HG03159 (cell line): ENCODE measurements at regions not wholly inside any gene's neighbourhood (a gene's known extent, or its start where the extent isn't known, plus 50 kb on each side); places are given as distances from the start of the nearest gene placed in this dataset.
"Not testable (repeated sequence)": the region's sequence is repeated elsewhere in the genome, so short reads cannot be mapped to it uniquely, and the experiment has no call there.

ENCODE experiments used
- ATAC-seq: cut with Tn5 transposase; IDR thresholded peaks from one replicate; pipeline ENCODE4 v1.9.1; 2021; ENCODE audit warnings: mild to moderate bottlenecking, moderate library complexity; ENCODE audit not compliant: unreplicated experiment

- ATAC-seq: no peak
Observed at GRCh38 chr4:83734576-83734975, 198.7 kb downstream of the GPAT3 start.

GRCh38 chr4:83732114-83732635, 196.3 kb downstream of the GPAT3 start:
- ATAC-seq: no peak

- ATAC-seq: no peak
Observed at GRCh38 chr4:83731609-83732008, 195.7 kb downstream of the GPAT3 start.

- ATAC-seq: not testable (repeated sequence)
Observed at GRCh38 chr4:83730958-83731357, 195.1 kb downstream of the GPAT3 start.

GRCh38 chr4:83728191-83728590, 192.3 kb downstream of the GPAT3 start:
- ATAC-seq: no peak

DNA sequence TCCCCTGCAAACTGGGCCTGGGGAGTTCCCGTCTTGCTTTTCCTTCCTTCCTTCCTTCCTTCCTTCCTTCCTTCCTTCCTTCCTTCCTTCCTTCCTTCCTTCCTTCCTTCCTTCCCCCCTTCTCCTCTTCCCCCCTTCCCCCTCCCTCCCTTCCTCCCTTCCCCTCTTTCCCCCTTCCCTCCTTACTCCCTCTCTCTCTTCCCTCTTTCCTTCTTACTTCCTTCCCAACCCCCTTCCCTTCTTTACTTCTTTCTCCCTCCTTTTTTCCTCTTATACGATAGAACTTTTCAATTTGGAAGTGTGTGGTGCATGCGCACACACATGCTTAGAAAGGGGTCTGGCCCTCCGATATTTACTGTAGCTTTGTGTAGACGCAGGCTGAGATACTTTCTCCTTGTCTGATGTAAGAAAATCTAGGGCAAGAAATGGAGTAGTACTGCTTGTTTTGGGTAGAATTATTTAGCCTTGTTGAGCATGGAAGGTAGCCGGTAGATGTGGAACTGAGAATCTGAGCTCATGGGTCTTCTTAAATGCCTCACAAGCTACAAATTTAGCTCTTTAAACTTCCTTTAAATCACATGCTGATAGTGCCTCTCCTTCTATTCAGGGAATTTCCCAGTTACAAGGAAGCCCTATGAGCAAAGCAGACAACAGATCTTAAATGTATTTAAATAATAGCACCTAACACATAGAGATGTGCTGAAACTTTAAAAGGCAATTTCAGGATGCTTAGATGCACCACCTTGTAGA, 189.6 kb downstream of the GPAT3 start:
- no peak for ATAC-seq

- ATAC-seq: no peak
Observed at GRCh38 chr4:83724485-83725335, 188.8 kb downstream of the GPAT3 start.

DNA sequence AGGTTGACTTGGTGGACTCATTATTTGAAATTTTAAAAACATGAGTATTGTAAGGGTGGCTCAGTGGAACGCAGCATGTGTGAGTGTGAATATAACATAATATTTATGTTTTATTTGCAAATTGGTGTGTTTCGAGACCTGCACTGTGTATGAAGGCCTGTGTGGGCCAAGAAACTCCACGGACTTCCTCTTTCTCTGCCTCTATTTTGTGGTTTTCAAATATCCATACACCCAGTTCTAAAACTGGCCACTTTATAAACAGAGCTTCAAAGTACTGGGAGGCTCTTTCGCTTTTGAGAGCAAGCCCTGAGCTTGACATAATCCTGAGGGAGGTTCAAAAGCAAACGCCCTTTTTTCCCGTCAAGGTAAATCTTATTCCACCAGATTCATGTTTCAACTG, 187.7 kb downstream of the GPAT3 start:
- no peak for ATAC-seq

DNA sequence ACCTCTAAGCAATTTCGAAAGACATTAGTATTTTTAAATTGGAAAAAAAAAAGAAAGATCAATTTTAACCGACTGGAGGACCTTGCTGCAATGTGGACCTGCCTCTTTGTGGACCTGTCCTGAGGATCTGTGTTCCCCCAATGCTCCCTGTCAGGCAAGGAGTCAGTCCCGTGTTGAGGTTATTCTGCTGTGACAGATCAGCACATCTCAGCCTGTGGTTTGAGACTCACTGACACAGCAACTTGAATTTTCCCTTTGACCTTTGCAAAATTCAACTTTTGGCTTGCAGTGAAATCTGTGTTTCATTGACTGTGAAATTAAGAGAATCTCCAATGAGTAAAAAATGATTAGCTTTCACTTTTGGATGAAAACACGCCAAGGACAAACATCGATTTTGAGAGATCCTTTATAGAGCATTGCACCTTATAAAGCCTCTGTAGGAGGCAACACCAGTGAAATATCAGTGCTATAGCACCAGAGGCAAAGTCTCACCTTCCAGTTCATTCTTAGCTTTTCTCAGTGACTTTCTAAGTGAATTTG, 186.9 kb downstream of the GPAT3 start:
- no peak for ATAC-seq

- ATAC-seq: no peak
Observed at GRCh38 chr4:83716874-83717273, 181.0 kb downstream of the GPAT3 start.

- no peak for ATAC-seq
Observed at GRCh38 chr4:83712890-83713289, 177.0 kb downstream of the GPAT3 start.

- ATAC-seq: no peak
Observed at GRCh38 chr4:83709627-83710026, 173.7 kb downstream of the GPAT3 start.

DNA sequence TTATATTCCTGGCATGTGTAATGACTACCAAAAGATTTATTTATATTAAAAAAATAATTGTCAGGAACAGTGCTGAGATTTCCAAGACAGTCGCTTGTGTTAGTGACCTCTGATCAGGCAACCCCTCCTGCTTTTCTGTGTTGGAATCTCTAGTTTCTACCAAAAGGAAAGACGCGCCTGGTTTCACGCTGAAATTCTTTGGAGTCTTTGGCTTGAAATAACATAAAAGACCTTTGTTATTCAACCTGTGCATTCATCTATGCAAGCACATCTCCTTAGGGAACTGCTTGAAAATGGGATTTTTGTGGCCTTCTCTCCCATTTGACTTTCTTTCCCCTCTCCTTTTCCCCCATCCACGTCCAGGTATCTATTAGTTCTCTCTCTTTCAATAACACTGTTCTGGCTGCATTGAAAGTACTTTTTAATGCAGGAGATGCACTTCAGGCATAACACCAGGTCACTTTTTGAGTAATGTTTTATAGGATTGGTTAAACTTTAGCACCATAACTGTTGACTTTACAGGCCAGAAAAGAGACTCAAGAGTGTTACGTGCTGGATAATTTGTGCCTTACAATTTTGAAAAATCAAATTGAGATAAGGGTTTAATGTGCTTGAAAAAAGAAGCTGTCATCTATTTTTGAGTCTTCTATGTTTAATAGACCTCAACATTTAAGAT, 172.7 kb downstream of the GPAT3 start:
- no peak for ATAC-seq

GRCh38 chr4:83704786-83705185, 168.9 kb downstream of the GPAT3 start:
- no peak for ATAC-seq

- no peak for ATAC-seq
Observed at GRCh38 chr4:83703752-83704151, 167.8 kb downstream of the GPAT3 start.

DNA sequence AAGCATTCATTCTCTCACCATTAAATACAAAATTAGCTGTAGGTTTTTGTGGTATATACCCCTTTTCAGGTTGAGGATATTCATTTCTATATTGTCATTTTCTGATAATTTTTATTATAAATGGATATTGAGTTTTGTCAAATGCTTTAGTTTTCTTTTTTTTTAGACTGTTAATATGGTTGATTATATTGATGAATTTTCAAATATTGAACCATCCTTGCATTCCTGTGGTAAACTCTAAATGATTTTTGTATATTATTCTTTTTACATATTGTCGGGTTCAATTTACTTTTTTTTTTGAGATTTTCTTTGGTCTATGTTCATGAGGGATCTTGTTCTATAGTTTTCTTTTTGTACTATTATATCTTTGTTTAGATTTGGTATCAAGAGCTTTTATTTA, 165.1 kb downstream of the GPAT3 start:
- ATAC-seq: no peak

GRCh38 chr4:83699358-83699757, 163.4 kb downstream of the GPAT3 start:
- no peak for ATAC-seq

DNA sequence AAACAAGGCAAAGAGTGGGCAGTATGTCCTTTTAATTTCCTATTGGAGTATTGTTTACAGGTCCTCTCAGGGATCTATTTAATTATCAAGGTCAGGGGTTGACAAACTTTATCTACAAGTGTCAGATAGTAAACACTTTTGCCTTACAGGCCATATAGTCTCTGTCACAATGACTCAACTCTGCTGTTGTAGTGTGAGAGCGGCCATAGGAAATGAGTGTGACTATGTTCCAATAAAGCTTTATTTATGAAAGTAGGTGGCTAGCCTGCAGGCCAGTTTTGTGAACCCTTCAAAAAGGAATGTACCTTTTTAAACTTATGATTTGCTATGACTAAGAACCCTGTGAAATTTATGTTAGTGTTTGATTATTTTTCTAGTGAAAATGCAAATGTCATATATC, 156.1 kb downstream of the GPAT3 start:
- ATAC-seq: no peak

- no peak for ATAC-seq
Observed at GRCh38 chr4:83686166-83686565, 150.3 kb downstream of the GPAT3 start.

GRCh38 chr4:83679692-83680091, 143.8 kb downstream of the GPAT3 start:
- ATAC-seq: no peak

DNA sequence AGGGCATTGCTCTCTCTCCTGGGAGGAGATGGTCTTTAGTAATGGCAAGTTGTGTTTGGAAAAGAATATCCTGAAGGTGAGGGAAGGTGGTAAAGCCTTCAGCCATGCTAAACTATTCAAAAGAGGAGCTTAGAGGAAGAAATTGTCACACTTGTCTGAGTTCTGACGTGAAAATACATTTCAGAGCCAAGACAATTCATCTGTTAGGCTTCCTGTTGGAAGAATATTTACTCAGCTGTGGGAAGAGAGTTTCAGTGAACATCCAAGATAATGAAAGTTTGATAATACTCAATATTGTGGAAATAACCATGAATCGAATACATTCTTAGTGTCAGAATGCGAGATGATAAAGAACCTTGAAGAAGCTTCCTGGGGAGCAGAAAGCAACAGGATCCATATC, 143.3 kb downstream of the GPAT3 start:
- ATAC-seq: no peak
